HG03108 (cell line): ENCODE measurements at regions not wholly inside any gene's neighbourhood (a gene's known extent, or its start where the extent isn't known, plus 50 kb on each side); places are given as distances from the start of the nearest gene placed in this dataset.
"Not testable (repeated sequence)": the region's sequence is repeated elsewhere in the genome, so short reads cannot be mapped to it uniquely, and the experiment has no call there.

ENCODE experiments used
- ATAC-seq: cut with Tn5 transposase; IDR thresholded peaks from one replicate; pipeline ENCODE4 v1.9.1; 2021; ENCODE audit warnings: moderate library complexity; ENCODE audit not compliant: unreplicated experiment

DNA sequence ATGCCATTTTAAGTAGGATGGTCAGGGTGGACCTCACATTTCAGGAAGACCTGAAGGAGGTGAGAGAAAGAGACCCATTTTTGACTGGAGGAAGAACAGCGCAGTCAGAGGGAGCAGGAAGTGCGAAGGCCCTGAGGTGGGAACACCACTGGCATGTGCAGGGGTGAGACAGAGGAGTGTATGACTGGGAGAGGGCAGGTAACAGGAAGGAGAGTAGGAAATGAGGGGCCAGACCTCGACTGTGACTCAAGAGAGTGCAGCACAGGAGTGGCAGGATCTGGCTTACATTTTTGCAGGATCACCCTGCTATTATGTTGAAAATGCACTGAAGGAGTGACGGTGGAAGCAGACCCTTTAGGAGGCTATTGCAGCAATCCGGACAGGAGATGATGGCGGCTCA is 117.7 kb upstream of the CDYL start:
- no peak for ATAC-seq

DNA sequence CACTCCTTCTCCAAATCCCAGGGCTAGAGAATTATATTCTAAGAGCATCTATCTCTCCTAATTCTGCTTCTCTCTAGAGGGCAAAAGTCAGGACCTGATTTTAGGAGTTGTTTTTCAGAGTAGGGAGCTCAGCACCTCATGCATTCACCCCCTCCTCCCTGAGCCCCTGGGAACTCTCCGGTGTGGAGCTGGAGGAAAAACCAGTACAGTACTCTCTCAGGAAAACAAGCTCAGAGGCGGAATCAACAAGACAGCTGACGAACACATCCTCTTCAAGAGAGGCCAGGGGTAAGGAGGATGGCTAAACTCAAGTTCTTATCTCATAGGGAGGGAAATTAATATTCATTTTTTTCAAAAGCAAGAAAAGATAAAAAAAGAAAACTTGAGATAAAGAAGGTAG is 120.1 kb upstream of the CDYL start:
- no peak for ATAC-seq

DNA sequence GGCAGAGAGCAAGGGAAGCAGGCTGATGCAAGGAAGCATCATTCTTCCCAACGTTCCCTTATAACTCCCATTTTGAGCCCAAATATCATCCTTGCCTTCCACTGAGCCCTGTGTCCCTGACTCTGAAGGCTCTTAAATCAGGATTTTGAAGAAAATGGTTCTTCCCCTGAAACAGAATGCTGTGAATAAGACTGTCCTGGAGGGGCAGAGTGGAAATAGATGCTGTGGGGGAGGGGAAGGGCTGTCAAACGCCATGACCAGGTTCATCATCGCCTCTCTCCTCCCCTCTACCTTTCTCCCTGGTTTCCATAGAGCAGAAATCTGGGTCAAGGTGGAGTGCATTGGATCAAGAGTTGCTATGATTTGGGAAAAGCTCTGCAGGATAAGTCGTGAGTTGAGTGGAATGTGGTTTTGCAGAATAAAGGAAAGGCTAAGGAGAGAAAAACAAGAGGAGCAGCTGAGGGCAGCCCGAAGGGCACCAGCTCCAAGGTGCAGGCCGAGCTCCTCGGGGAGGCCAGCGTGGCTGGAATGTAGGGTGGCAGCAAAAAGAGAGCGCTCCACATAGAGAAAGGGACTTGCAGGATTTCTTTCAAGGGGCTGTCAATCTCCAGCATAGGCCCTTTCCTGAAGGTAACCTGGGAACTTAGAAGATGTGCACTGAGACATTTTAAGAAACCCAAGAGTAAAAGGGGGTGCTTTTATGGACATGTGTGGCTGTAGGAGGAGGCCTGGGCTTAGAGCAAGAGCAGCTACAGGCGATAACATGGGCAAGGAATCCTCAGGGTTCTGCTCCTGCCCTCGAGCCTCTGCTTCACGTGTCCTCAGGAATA is 120.8 kb upstream of the CDYL start:
- ATAC-seq, result no peak

DNA sequence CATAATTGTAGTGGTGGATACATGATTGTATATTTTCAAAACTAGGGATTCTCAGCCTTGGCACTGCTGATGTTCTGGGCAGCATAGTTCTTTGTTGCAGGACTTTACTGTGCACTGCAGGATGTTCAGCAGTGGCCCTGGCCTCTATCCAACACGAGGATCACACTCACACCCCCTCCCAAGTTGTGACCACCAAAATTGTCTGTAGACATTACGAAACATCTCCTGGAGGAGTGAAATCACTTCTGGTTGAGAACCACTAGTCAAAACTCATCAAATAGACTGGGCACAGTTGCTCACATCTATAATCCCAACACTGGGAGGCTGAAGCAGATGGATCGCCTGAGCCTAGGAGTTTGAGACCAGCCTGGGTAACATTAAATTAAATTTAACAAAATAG is 123.1 kb upstream of the CDYL start:
- no peak for ATAC-seq

DNA sequence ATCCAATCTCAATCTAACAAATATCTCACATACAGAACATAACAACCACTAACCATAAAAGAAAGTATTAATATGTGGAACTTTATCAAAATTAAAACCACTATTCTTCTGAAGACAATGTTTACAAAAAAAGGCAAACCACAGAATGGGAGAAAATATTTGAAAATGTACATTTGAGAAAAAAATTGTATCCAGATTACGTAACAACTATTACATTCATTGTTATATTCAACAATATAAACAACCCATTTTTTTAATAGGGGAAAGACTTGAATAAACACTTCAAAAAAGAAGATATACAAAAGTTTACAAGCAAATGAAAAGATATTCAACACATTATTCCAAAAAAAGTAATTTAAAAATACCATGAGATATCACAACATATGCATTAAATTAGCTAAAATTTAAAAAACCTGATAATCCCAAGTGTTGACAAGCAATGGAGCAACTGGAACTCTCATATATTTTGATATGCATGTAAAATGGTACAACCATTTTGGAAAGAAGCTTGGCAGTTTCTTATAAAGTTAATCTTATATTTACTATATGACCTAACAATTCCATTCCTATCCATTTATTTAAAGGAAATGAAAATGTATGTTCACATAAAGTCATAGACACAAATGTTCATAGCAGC is 124.3 kb upstream of the CDYL start:
- ATAC-seq, result no peak

DNA sequence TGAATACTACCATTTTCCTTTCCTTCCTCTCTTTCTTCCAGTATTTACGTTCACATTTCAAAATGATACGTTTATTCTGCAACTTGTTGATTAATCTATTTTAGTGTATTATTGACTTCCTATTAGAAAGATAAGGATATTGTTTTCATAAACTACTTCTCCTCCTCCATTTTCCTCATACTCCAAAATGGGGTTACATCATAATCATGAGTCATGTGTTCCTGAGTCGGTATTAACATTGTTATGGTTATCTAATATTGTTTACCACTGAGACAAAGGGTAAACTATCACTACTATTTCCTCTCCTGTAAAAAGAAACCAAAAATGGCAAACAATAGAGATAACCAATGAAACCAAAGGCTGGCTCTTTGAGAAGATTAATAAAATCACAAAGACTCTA is 126.5 kb upstream of the CDYL start:
- no peak for ATAC-seq

DNA sequence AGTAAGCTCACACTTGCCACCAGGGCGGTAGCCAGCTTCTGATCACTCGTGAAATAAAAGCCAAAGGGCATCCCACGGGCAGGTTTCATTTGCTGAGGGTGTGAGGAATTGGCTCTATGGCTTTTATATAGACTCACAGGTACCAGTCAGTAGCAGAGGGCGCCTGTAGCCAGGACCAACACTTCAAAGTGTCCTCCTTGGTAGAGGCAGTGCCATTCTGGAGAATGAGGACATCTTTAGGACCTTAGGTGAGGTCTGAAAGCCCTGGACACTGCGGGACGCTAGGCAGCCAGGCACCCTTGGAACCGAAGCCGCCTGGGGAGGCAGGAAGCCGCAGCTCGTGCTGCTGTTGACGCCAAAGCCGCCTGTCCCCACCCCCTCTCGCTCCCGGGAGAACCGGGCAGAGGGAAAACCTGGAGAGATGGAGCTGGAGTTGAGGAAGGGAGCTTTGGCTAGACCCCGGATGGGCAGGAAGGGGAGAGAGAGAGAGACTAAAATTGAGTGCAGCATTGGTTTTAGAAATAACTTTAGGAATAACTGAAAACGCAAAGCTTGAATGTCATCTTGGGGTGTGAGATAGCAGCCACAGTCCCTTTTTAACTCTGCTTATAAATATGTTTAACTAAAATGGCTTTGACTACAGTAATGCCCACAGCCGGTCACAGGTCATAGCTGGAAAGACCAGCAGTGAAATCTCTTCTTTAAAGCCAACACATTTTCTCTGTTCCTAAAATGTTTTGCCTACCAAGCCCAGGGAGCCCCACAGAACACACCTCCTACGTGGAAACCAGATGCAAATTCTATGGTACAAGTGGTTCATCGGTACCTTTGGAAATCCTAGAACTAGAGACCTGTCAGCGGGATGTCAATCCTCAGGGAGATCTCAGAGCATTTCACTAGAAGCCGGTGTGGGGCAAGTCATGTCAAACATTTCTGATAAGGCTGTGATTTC is 128.5 kb upstream of the CDYL start:
- ATAC-seq, result no peak

DNA sequence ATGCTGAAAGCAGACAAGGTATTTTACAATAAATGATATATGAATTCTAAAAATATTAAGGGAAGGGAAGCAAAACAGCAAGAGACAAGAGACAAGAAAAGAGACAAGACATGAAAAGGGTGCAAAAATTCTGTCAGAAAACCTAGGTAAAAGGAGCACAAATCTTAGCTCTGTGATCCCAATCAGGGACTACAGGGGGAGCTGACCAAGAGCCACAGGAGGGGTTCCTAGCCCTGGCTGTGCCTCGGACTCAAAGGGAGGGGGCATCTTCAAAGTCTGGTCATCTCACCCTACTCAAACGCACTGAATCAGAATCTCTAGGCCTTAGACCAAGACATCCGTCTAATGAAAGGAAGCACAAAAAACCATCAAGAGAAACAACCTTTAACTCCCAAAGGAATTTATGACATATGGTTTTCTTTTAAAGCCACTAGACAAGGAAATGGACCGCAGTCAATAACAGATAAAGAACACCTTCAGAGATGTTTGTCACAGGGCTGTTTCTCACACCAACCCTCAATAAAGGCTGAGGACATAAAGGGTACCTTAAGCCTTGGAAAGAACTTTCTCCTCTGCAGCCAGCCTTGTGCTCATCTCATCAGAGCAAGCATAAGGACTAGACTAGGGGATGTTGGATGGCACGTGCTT is 130.4 kb upstream of the CDYL start:
- ATAC-seq, result no peak

DNA sequence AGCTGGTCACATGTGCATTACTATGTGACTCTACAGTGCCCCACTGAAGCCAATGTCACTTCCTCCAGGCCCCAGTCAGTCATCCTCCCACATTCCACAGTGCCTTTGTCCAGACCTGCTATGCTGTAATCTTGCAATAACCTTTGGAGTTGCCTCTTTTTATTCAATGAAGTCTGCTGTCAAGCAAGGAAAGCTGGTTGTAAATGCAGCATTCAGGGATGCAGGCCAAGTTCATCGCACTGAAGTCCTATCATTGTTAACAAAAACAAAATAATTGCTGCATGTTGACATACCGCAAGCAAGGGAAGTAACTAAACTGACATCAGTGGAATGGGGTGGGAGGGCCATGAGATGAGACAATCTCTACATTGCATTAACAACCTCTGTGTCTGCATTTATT is 131.2 kb upstream of the CDYL start:
- ATAC-seq, result no peak

DNA sequence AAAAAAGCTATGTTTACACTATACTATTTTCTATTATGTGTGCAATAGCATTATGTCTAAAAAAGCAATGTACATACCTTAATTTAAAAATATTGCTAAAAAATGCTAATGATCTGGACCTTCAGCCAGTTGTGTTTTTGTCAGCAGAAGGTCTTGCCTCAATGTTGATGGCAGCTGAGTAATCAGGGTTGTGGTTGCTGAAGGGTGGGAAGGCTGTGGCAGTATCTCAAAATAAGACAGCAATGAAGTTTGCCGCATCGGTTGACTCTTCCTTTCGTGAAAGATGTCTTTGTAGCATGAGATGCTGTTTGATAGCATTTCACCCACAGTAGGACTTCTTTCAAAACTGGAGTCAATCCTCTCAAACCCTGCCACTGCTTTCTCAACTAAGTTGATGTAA is 134.7 kb upstream of the CDYL start:
- no peak for ATAC-seq

DNA sequence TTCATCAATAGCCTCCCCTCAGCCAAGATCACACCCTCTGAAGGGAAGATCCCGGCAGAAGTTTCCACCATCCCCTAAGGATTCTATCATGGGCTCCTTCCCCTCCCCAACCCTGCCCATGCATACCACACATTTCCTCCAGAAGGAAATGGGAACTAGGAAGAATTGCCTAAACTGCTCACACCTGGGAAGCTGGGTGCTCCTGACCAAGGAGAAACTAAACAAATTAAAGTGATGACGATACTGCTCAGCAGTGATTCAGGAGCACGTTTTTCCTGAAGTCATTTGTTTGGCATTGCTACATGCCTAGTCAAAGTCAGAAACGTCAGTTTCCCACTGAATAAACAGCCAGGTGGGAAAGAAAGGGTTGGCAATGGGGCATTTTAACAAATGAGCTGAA is 136.1 kb upstream of the CDYL start:
- ATAC-seq, result no peak

DNA sequence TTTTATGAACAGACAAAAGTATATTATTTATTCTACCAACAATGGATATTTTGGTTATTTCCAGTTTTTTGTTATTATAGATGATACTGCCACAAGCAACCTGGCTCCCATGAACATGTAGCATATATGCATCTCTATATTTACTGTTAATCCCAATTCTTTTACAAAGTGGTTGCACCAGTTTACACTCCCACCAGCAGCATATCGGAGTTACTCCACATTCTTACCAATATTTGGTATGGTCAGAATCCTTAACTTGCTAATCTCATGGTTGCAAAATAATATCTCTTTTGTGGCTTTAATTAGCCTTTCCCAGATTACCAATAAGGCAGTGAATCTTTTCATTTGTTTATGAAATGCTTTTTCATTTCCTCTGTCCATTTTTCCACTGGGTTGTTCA is 137.6 kb upstream of the CDYL start:
- no peak for ATAC-seq

DNA sequence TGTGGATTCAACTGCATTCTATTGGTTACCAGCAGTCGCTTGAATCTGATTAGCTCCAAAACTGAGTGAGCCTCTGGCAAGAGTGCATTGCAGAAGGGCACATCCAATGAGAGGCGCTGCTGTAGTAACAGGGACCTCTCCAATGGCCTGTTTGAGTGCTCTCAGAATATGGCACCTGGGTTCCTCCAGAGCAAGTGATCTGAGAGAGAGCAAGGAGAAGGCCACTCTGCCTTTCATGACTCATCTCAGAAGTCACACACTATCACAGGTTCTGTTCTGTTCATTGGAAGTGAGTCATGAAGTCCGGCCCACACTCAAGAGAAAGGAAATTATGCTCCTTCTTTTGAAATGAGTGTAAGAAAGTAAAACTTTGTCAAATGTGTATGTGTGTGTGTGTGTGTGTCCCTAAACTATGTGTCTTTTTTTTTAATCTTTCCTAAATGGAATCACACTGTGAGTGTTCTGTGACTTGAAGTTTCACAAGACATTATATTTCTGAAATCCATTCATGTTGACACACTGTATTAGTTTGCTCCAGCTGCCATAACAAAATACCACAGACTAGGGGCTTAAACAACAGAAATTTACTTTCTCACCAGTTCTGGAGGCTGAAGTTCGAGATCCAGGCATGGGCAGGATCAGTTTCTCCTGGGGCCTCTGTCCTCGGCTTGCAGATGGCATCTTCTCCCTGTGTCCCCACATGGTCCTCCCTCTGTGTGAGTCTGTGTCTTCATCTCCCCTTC is 138.3 kb upstream of the CDYL start:
- no peak for ATAC-seq

DNA sequence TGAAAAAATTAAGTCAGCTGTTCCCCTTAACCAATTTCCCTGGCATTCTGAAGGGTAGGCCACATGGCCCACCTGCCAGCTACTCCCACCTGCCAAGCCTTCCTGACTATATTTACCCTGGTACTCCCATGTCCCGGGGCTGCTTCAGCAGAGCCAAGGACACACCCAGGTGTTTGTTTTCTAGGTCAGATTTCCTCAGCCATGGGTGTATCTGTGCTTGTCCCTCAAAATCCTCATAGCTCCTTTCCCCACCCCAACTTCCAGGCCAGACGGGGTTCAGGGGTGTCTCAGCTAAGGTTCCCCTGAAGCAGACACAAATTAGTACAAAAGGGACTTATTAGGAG is 139.4 kb upstream of the CDYL start:
- ATAC-seq, result no peak

DNA sequence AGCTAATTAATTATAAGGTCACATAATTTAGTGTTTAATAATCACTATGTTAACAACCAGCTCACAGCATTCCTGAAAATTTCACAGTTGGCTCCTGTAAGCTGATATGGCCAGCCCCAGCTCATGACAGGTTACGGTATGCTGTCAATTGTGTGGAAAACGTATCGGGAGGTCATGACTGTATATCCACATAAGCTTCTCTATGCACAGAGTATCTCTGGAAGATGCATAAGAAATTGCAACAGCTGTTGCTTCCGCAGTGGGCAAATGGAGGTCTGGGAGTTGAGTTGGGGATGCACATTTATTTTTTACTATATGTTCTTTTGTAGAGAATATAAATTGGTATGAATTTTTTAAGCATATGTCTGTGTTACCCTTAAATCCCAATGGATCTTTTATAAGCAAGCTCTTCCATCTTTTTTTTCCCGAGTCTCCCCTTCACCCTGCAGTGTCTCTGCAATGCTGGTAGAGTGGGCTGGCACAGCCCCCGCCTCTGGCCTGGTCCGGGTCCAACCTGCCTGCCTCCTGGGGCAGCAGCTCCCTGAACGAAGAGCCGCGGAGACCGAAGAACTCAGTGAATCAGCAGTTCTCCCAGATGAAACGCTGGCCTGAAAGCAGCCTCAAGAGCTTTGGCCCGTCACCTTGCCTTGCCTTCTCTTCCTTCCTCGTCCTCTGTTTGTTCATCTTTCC is 139.9 kb upstream of the CDYL start:
- ATAC-seq, result no peak

DNA sequence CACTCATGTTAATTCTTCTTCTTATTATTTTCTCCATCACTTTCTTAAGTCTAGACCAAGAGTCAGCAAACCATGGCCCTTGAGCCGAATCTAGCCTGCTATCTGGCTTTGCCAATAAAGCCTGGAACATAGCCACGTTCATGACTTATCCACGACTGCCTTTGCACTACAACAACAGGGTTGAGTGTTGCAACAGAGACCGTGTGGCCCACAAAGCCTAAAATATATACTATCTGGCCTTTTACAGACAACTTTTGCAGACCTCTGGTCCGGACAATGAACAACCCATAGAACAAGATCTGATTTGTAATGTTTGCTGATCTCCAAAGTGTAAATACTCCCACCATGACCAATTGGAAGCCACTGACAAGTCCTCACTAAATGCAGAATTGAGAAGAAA is 140.5 kb upstream of the CDYL start:
- ATAC-seq, result no peak

DNA sequence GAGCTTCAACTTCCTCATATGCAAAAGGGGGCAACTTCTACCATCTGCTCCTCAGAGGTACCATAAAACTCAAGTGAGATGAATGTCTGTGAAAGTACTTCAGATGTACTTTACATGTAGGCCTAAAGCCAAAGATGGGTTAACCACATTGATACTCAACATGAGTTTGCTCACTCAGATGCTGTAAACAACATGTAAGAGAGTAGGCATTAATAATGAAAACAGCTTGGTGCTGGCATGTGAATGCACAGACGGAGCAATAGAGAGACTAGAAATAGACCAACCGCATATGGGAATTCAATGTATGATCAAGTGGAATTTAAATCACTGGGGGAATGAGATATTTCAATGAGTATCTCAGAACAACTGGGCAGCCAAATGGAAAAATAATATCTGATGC is 143.8 kb upstream of the CDYL start:
- no peak for ATAC-seq

DNA sequence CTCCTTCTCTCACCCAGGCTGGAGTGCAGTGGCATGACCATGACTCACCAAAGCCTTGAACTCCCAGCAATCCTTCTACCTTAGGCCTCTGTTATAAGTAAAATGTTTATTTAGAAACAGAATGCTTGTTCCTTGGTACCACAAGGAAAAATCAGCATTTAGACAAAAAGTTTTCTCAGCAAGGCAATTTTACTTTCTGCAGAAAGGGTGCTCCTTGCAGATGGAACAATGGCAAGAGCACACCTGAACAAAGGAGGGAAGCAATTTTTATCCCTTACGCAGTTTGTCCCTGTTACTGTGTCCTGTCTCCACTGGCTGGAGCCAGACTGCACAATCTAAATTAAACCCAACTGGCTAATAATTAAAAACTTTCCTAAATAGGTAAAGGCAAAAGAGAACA is 146.4 kb upstream of the CDYL start:
- ATAC-seq, result not testable (repeated sequence)

DNA sequence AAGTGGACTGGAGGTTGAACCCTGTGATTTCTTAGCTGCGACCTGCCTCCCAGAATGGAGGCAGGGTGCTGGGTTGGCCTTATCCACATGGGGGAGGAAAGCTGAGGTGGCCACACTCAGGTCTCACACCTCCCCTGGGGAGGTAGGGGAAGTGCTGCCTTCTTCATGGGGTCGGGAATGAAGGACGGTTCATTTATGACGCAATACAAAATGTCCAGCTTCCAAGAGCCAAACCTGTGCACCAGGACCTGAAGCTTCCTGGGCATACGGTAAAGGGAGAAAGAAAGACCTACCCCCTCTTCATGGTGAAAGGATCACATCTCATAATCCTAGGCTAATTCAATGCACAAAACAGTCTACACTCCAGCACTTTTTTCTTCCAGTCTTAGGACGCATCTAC is 150.6 kb upstream of the CDYL start:
- no peak for ATAC-seq

DNA sequence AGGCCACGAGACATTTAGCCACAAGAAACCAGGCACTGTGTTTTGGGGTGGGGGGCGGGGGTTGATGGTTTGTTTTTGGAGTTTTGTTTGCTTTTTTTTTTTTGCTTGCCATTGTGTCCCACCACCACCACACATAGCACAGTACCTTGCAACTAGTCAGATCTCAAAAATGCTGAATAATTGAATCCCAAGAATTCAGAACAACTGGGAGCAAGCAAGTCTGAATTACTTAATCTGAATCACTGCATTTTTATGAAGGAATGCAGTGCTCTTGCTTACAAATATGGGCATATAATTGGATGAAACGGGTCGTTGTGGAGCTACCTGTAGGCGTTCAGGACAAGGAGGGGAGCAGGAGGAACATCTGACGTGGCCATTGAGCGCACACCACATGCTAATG is 151.5 kb upstream of the CDYL start:
- no peak for ATAC-seq
